ENCODE measurements at regions not wholly inside any gene's neighbourhood (a gene's known extent, or its start where the extent isn't known, plus 50 kb on each side); places are given as distances from the start of the nearest gene placed in this dataset.

GRCh38 chr6:15994814-15995459 lies 133.9 kb upstream of the MYLIP start:
- TF ChIP-seq CTCF (IDR thresholded peaks at IDR 0.05 in 2 of 3, conservative IDR thresholded peaks at IDR 0.05 in 1 of 3; ENCODE audit: control insufficient read depth in 2 of 3, extremely low read depth in 1 of 3, insufficient read depth in 1 of 3, low read depth in 3 of 3, low read length in 3 of 3) (no peak), EZH2 (IDR thresholded peaks at IDR 0.05; ENCODE audit: borderline replicate concordance, control insufficient read depth, low read depth, low read length) (no peak), POLR2A (IDR thresholded peaks at IDR 0.05; ENCODE audit: low read depth, low read length) (no peak), CREB1 (IDR thresholded peaks at IDR 0.05; ENCODE audit: low read depth) (no peak), NKRF (conservative IDR thresholded peaks at IDR 0.05) (no peak), POLR2AphosphoS5 (IDR thresholded peaks at IDR 0.05; ENCODE audit: low read length) (no peak)

Data from GM12878 (cell line).